DOHH2 (cell line): ENCODE measurements at regions not wholly inside any gene's neighbourhood (a gene's known extent, or its start where the extent isn't known, plus 50 kb on each side); places are given as distances from the start of the nearest gene placed in this dataset.

Experiments used
- H3F3A ChIP-seq: fragments of 200-600 bp; sonication (generic), shearing (Covaris generic); 2 replicates; pipeline ENCODE4 v1.6.0; 2016; ENCODE audit warnings: antibody characterized with exemption, mild to moderate bottlenecking; ENCODE audit not compliant: control insufficient read depth, insufficient read depth
- H3K27ac ChIP-seq: fragments of 200-600 bp; sonication (generic); 2 replicates; pipeline ENCODE4 v1.5.1; 2014; ENCODE audit warnings: low read depth, mild to moderate bottlenecking, low read length, moderate library complexity
- H3K27me3 ChIP-seq: fragments of 200-600 bp; sonication (generic); 2 replicates; pipeline ENCODE4 v1.6.1; 2014; ENCODE audit warnings: mild to moderate bottlenecking, low read length, mixed read lengths; ENCODE audit not compliant: control insufficient read depth
- H3K36me3 ChIP-seq: fragments of 200-600 bp; sonication (generic); 2 replicates; pipeline ENCODE4 v1.6.1; 2014; ENCODE audit warnings: mild to moderate bottlenecking, low read length, moderate library complexity, mixed read lengths; ENCODE audit not compliant: control insufficient read depth
- H3K4me1 ChIP-seq: fragments of 200-600 bp; sonication (generic); 2 replicates; pipeline ENCODE4 v1.6.1; 2014; ENCODE audit warnings: mild to moderate bottlenecking, low read length, mixed read lengths; ENCODE audit not compliant: control insufficient read depth
- H3K4me2 ChIP-seq: fragments of 200-600 bp; sonication (generic); 2 replicates; pipeline ENCODE4 v1.6.0; 2014; ENCODE audit warnings: mild to moderate bottlenecking, low read length, moderate library complexity
- H3K4me3 ChIP-seq: fragments of 200-600 bp; sonication (generic); 2 replicates; pipeline ENCODE4 v1.5.1; 2014; ENCODE audit warnings: mild to moderate bottlenecking, low read length, mixed read lengths
- H3K79me2 ChIP-seq: fragments of 200-600 bp; sonication (generic); 2 replicates; pipeline ENCODE4 v1.6.1; 2014; ENCODE audit warnings: mild to moderate bottlenecking, low read length, mixed read lengths; ENCODE audit not compliant: control insufficient read depth
- H3K9me2 ChIP-seq: fragments of 200-600 bp; sonication (generic); replicated peaks from 2 replicates; pipeline ENCODE4 v1.6.1; 2014; ENCODE audit warnings: mild to moderate bottlenecking, low read length, mixed read lengths; ENCODE audit not compliant: control insufficient read depth
- H3K9me3 ChIP-seq: fragments of 200-600 bp; sonication (generic); 2 replicates; pipeline ENCODE4 v1.6.1; 2014; ENCODE audit warnings: antibody characterized with exemption, low read length, mixed read lengths; ENCODE audit not compliant: control insufficient read depth, insufficient read depth
- H4K20me1 ChIP-seq: fragments of 200-600 bp; sonication (generic); 2 replicates; pipeline ENCODE4 v1.6.0; 2014; ENCODE audit warnings: low read depth, mild to moderate bottlenecking, antibody characterized with exemption, low read length, moderate library complexity; ENCODE audit not compliant: control insufficient read depth, insufficient read depth
- CTCF ChIP-seq: fragments of 200-600 bp; sonication (generic); IDR thresholded peaks from one replicate; pipeline ENCODE4 v1.5.1; 2014; ENCODE audit warnings: antibody characterized with exemption, mild to moderate bottlenecking, low read depth, low read length; ENCODE audit not compliant: poor library complexity, severe bottlenecking
- EZH2phosphoT487 ChIP-seq: fragments of 200-600 bp; sonication (generic); IDR thresholded peaks from 2 replicates; pipeline ENCODE4 v1.6.1; 2017; ENCODE audit warnings: borderline replicate concordance, mild to moderate bottlenecking, antibody characterized with exemption, low read length, moderate library complexity, mixed read lengths

GRCh38 chr14:98682033-98682432 lies 590.0 kb downstream of the BCL11B start:
- no peak overlapping the region for H3K4me3 ChIP-seq
- no peaks in the 10 kb centered on the region; the same call in 1 of the 2 replicates for H3K9me2 ChIP-seq
- no peaks in the 10 kb centered on the region for H3K4me1 ChIP-seq
- no peaks in the 10 kb centered on the region for H3K36me3 ChIP-seq
- H3F3A ChIP-seq = no peaks in the 10 kb centered on the region
- no peaks in the 10 kb centered on the region for H3K9me3 ChIP-seq
- TF ChIP-seq EZH2phosphoT487 = no peak
- no peak for TF ChIP-seq CTCF
- no peak overlapping the region for H3K27ac ChIP-seq
- H3K79me2 ChIP-seq = no peaks in the 10 kb centered on the region
- H3K4me2 ChIP-seq = no peak overlapping the region
- no peaks in the 10 kb centered on the region for H3K27me3 ChIP-seq
- no peaks in the 10 kb centered on the region for H4K20me1 ChIP-seq

GRCh38 chr14:98682726-98683125 lies 589.3 kb downstream of the BCL11B start:
- Histone ChIP-seq H4K20me1 (no peaks in the 10 kb centered on the region), H3K27ac (no peak overlapping the region), H3K36me3 (no peaks in the 10 kb centered on the region), H3K9me2 (no peaks in the 10 kb centered on the region; the same call in 1 of the 2 replicates), H3F3A (no peaks in the 10 kb centered on the region), H3K9me3 (no peaks in the 10 kb centered on the region), H3K4me2 (no peak overlapping the region), H3K79me2 (no peaks in the 10 kb centered on the region), H3K4me1 (no peaks in the 10 kb centered on the region), H3K27me3 (no peaks in the 10 kb centered on the region), H3K4me3 (no peak overlapping the region)
- TF ChIP-seq CTCF (no peak), EZH2phosphoT487 (no peak)

- Histone ChIP-seq H3F3A (no peaks in the 10 kb centered on the region), H3K27me3 (no peaks in the 10 kb centered on the region), H4K20me1 (no peaks in the 10 kb centered on the region), H3K4me2 (no peak overlapping the region), H3K27ac (no peak overlapping the region), H3K9me2 (no peaks in the 10 kb centered on the region; the same call in 1 of the 2 replicates), H3K4me3 (no peak overlapping the region), H3K9me3 (no peaks in the 10 kb centered on the region), H3K4me1 (no peaks in the 10 kb centered on the region), H3K79me2 (no peaks in the 10 kb centered on the region), H3K36me3 (no peaks in the 10 kb centered on the region)
- TF ChIP-seq CTCF (no peak), EZH2phosphoT487 (no peak)
These were observed 587.5 kb downstream of the BCL11B start for GRCh38 chr14:98684468-98684867.
